ENCODE measurements at regions not wholly inside any gene's neighbourhood (a gene's known extent, or its start where the extent isn't known, plus 50 kb on each side); places are given as distances from the start of the nearest gene placed in this dataset.

GRCh38 chr12:90514325-90514724 lies 440.7 kb downstream of the CCER1 start:
- TF ChIP-seq CTCF (IDR thresholded peaks at IDR 0.05) = no peak
- H3K36me3 ChIP-seq = no peaks in the 10 kb centered on the region
- no peak overlapping the region for H3K27ac ChIP-seq
- no peak overlapping the region for H3K4me3 ChIP-seq
- peaks cover 0 to 2% of the 10 kb centered on the region in 2 donors for H3K9me3 ChIP-seq
- intact Hi-C loops (cut with DNase I) = no loop called here
- no peak for ATAC-seq
- H3K4me1 ChIP-seq = no peaks in the 10 kb centered on the region
- no peaks in the 10 kb centered on the region for H3K27me3 ChIP-seq
- DNase-seq = peak in 2 of 4 donors; percentile 23 to 28

GRCh38 chr12:90512518-90512917 lies 442.5 kb downstream of the CCER1 start:
- no peaks in the 10 kb centered on the region for H3K27me3 ChIP-seq

GRCh38 chr12:90510948-90511347 lies 444.0 kb downstream of the CCER1 start:
- TF ChIP-seq CTCF (IDR thresholded peaks at IDR 0.05) = no peak
- DNase-seq = no peak
- Histone ChIP-seq H3K9me3 (peaks cover 0 to 2% of the 10 kb centered on the region in 2 donors), H3K27ac (no peak overlapping the region), H3K36me3 (no peaks in the 10 kb centered on the region), H3K27me3 (no peaks in the 10 kb centered on the region), H3K4me3 (no peak overlapping the region), H3K4me1 (no peaks in the 10 kb centered on the region)
- intact Hi-C loops (cut with DNase I) = no loop called here
- no peak for ATAC-seq

More at GRCh38 chr12:90512518-90512917, 442.5 kb downstream of the CCER1 start:
- Histone ChIP-seq H3K36me3 (no peaks in the 10 kb centered on the region), H3K4me1 (no peaks in the 10 kb centered on the region), H3K4me3 (no peak overlapping the region), H3K27ac (no peak overlapping the region), H3K9me3 (peaks cover 0 to 2% of the 10 kb centered on the region in 2 donors)
- intact Hi-C loops (cut with DNase I) = no loop called here
- TF ChIP-seq CTCF (IDR thresholded peaks at IDR 0.05) = no peak
- DNase-seq (no peak), ATAC-seq (no peak)

GRCh38 chr12:90504806-90505205 lies 450.2 kb downstream of the CCER1 start:
- DNase-seq = no peak
- TF ChIP-seq CTCF (IDR thresholded peaks at IDR 0.05) = no peak
- Histone ChIP-seq H3K36me3 (no peaks in the 10 kb centered on the region), H3K4me3 (no peak overlapping the region), H3K4me1 (no peaks in the 10 kb centered on the region), H3K27ac (no peak overlapping the region), H3K27me3 (no peaks in the 10 kb centered on the region), H3K9me3 (peaks cover 0 to under 1% of the 10 kb centered on the region in 2 donors)
- no peak for ATAC-seq
- intact Hi-C loops (cut with DNase I) = no loop called here

GRCh38 chr12:90502070-90502469 lies 452.9 kb downstream of the CCER1 start:
- Histone ChIP-seq H3K4me1 (no peaks in the 10 kb centered on the region), H3K27ac (no peak overlapping the region), H3K36me3 (no peaks in the 10 kb centered on the region), H3K9me3 (no peaks in the 10 kb centered on the region), H3K4me3 (no peak overlapping the region), H3K27me3 (no peaks in the 10 kb centered on the region)
- no peak for TF ChIP-seq CTCF (IDR thresholded peaks at IDR 0.05)
- no peak for DNase-seq
- intact Hi-C loops (cut with DNase I) = no loop called here
- no peak for ATAC-seq

Measured in left lung (tissue), 4 donors.